AG04450 (cell line): ENCODE measurements at regions not wholly inside any gene's neighbourhood (a gene's known extent, or its start where the extent isn't known, plus 50 kb on each side); places are given as distances from the start of the nearest gene placed in this dataset.

Source experiments
- CTCF ChIA-PET: fragments of 300-600, 350-600 bp; formaldehyde crosslinking; extraction: SDS; loops from one replicate; lab custom pipeline; 2022; ENCODE audit warnings: antibody characterized with exemption, inconsistent platforms; lab: Charles Lee
- POLR2A ChIA-PET: fragments of 350-600 bp; formaldehyde crosslinking; extraction: SDS; loops from one replicate; lab custom pipeline; 2021; ENCODE audit warnings: antibody characterized with exemption, inconsistent platforms; lab: Yijun Ruan, JAX
- DNase-seq: peaks from one replicate; pipeline ENCODE4 v3.0.0-alpha.2; 2011; ENCODE audit warnings: low read depth, low spot score
- H3K27ac ChIP-seq: one replicate; pipeline ENCODE4 v1.5.1; 2012; ENCODE audit warnings: low read depth, low read length, control low read depth
- H3K27me3 ChIP-seq: one replicate; pipeline ENCODE4 v1.6.0; 2012; ENCODE audit warnings: low read length; ENCODE audit not compliant: control insufficient read depth, insufficient read depth
- H3K4me3 ChIP-seq: 2 replicates; pipeline ENCODE4 v1.5.1; 2011; ENCODE audit warnings: mild to moderate bottlenecking, low read depth, low read length, control low read depth
- H3K9me3 ChIP-seq: 2 replicates; pipeline ENCODE4 v1.5.1; 2012; ENCODE audit warnings: low read length; ENCODE audit not compliant: control insufficient read depth, insufficient read depth
- TF ChIP-seq, protein P1 (sequence below): IDR thresholded peaks from 2 replicates; pipeline ENCODE4 v1.5.1; 2011; ENCODE audit warnings: low read depth, low read length, control low read depth, inconsistent platforms

DNA sequence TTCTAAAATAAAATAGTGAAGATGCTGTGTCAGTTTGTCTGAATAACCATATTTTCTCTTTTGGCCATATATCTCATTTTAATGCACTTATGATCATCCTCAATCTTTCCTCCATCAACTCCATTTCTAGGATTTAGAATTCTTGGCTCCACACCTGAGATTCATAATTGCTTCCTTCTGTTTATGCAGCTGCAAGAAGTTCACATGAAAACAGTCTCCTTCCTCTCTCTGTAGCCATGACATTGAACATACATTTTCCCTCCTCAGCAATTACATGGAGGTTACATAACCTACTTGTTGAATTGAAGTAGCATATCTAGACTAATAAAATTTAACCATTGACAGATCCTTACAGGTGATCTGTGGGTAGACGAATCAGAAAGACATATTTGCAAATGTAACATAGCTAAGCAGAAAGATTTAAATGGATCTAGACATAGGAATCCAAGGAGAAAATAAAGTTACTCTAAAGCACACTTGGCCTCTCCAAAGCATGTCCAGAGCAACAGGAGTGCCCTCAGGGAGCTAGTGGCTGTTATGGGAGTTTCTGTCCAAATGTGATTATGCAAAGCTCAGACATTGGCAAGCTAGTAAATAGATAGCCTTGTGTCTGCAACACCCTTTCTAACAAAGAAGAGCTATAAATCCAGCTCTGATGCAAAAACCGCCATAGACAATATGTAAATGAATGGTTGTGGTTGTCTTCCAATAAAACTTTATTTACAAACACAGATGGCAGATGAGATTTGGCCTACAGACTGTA, 119.9 kb upstream of the MPPED2 start:
- TF ChIP-seq, protein P1, sequence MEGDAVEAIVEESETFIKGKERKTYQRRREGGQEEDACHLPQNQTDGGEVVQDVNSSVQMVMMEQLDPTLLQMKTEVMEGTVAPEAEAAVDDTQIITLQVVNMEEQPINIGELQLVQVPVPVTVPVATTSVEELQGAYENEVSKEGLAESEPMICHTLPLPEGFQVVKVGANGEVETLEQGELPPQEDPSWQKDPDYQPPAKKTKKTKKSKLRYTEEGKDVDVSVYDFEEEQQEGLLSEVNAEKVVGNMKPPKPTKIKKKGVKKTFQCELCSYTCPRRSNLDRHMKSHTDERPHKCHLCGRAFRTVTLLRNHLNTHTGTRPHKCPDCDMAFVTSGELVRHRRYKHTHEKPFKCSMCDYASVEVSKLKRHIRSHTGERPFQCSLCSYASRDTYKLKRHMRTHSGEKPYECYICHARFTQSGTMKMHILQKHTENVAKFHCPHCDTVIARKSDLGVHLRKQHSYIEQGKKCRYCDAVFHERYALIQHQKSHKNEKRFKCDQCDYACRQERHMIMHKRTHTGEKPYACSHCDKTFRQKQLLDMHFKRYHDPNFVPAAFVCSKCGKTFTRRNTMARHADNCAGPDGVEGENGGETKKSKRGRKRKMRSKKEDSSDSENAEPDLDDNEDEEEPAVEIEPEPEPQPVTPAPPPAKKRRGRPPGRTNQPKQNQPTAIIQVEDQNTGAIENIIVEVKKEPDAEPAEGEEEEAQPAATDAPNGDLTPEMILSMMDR: no peak
- Histone ChIP-seq H3K27ac (no peak overlapping the region), H3K9me3 (no peaks in the 10 kb centered on the region), H3K4me3 (no peak overlapping the region), H3K27me3 (no peaks in the 10 kb centered on the region)
- POLR2A ChIA-PET: no interaction called here
- DNase-seq: no peak
- CTCF ChIA-PET: no interaction called here

DNA sequence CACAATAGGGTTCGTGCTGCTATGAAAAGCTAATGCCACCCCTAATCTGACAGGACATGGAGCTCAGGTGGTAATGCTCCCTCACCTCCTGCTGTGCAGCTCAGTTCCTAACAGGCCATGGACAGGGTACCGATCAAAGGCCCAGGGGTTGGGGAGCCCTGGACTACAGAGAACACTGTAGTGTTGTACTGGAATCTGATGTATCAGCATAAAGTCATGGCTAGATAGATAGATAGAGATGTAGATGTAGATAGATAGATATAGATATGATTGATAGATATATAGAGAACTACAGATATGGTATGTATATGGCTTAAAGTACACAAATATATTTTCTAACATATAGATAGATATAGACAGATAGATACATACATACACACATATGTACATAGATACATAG, 112.3 kb upstream of the MPPED2 start:
- H3K27ac ChIP-seq: no peak overlapping the region
- no peaks in the 10 kb centered on the region for H3K9me3 ChIP-seq
- no peaks in the 10 kb centered on the region for H3K27me3 ChIP-seq
- DNase-seq: no peak
- ChIA-PET CTCF (no interaction called here), POLR2A (no interaction called here)
- H3K4me3 ChIP-seq: no peak overlapping the region
- TF ChIP-seq, protein P1: no peak

DNA sequence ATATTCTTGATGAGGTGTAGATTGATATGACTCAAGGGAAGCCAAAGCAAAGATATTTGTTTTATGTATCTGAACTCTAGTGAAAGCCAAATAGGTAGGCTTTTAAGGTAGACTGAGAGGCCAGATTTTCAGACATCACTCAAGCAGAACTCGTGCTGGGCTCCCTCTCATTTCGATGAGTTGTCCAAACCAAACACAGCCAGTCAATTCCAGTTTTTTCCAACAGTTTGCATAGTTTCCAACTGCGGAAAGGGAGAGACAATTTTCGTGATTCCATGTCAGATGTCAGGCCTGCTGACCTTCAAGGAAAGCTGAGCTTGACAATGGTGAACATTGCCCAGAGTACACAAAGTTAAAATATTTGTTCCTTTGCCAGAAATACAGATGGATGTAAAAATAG, 110.9 kb upstream of the MPPED2 start:
- ChIA-PET POLR2A (no interaction called here), CTCF (no interaction called here)
- DNase-seq: no peak
- TF ChIP-seq, protein P1: no peak
- Histone ChIP-seq H3K27me3 (no peaks in the 10 kb centered on the region), H3K4me3 (no peak overlapping the region), H3K27ac (no peak overlapping the region), H3K9me3 (no peaks in the 10 kb centered on the region)

DNA sequence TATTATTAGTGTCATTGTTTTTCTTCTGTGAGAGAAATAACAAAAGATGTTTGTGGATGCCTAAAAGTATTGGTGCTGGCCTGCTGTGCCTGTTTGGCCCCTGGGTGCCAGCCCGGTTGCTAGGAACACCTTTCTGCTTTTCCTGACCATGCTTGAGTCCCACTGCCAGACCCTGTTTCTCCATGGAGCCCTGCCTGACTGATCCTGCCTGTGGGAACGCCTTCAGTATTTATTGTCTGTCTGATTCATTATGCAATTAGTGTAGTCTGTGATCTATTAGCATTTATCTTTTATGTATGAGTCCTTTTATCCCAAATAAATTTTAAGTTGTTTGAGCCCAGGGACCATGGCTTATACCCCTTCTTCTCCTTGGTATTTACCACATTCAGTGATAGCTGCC, 98.6 kb upstream of the MPPED2 start:
- ChIA-PET POLR2A (no interaction called here), CTCF (no interaction called here)
- Histone ChIP-seq H3K4me3 (no peak overlapping the region), H3K27ac (no peak overlapping the region), H3K27me3 (no peaks in the 10 kb centered on the region), H3K9me3 (no peaks in the 10 kb centered on the region)
- TF ChIP-seq, protein P1: no peak
- no peak for DNase-seq

DNA sequence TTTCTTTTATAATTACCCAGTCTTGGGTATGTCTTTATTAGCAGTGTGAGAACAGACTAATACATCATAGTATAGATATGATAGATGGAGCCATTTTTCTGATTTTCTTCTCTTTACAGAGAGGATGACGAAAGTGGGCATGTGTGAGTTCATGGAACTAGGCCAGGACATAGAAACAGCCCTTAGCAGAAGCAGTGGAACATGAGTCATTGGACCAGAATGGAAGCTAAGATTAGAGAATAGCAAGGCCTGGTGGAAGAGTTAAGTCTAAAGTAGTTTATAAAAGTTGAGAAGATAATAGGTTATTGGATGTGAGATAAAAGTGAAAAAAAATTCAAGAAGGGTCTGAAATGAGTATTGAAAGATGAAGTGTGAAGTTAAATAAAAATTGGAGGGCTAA, 97.0 kb upstream of the MPPED2 start:
- DNase-seq: no peak
- POLR2A ChIA-PET: no interaction called here
- CTCF ChIA-PET: no interaction called here
- TF ChIP-seq, protein P1: no peak
- Histone ChIP-seq H3K4me3 (no peak overlapping the region), H3K27ac (no peak overlapping the region), H3K9me3 (no peaks in the 10 kb centered on the region), H3K27me3 (no peaks in the 10 kb centered on the region)
